ENCODE measurements at regions not wholly inside any gene's neighbourhood (a gene's known extent, or its start where the extent isn't known, plus 50 kb on each side); places are given as distances from the start of the nearest gene placed in this dataset.

DNA sequence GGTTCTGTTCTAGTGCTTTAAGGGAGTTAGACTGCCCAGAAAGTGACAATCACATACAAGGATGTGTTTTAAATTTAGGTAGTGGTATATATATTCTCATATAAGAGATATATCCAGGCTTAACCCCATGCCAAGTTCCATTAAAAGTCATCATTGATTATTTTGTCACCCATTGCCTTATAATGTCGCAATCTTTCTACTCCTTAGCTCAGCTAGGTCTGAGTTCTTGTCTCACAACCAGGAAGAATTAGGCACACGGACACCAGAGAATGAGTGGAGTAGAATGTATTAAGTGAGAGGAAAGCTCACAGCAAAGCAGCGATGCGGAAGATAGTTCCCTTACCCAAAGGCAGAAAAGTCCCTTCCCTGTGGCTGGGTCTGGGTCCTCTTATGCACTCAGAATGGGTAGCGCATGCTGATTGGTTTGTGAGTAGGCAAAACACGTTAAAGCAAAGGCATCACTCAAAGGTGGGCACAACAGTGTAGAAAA lies 197.2 kb upstream of the AHR start:
- no peaks in the 10 kb centered on the region for H3K27me3 Mint-ChIP-seq (ENCODE audit: low read depth)
- TF ChIP-seq, protein P1, sequence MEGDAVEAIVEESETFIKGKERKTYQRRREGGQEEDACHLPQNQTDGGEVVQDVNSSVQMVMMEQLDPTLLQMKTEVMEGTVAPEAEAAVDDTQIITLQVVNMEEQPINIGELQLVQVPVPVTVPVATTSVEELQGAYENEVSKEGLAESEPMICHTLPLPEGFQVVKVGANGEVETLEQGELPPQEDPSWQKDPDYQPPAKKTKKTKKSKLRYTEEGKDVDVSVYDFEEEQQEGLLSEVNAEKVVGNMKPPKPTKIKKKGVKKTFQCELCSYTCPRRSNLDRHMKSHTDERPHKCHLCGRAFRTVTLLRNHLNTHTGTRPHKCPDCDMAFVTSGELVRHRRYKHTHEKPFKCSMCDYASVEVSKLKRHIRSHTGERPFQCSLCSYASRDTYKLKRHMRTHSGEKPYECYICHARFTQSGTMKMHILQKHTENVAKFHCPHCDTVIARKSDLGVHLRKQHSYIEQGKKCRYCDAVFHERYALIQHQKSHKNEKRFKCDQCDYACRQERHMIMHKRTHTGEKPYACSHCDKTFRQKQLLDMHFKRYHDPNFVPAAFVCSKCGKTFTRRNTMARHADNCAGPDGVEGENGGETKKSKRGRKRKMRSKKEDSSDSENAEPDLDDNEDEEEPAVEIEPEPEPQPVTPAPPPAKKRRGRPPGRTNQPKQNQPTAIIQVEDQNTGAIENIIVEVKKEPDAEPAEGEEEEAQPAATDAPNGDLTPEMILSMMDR (IDR thresholded peaks at IDR 0.05; ENCODE audit: unreplicated experiment), result no peak
- peaks cover 9% of the 10 kb centered on the region for H3K9me3 Mint-ChIP-seq
- no peak overlapping the region for H3K27ac Mint-ChIP-seq
- H3K4me3 Mint-ChIP-seq, result no peak overlapping the region
- DNase-seq (ENCODE audit: low spot score in 2 of 2, unreplicated experiment in 2 of 2), result no peak
- H3K36me3 Mint-ChIP-seq, result no peaks in the 10 kb centered on the region
- H3K4me1 Mint-ChIP-seq, result no peaks in the 10 kb centered on the region

DNA sequence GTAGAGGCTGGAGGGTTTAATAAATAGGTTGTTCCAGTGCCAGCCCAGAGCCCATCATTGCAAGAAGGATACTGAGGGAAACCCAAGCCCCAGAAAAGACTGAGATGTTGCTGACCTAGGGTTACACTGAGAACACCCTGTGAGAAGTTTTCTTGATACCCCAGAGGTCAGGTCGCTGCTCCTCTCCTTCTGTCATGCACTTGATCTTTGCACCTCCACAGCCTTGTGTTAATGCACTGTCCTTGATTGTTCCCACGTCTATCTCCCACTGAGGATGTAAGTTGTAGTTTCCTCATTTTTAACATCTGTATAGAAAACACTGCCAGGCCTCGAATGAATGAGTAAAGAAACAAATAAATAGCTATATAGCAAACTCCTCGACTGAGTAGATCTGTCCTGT lies 195.3 kb upstream of the AHR start:
- TF ChIP-seq, protein P1 (IDR thresholded peaks at IDR 0.05; ENCODE audit: unreplicated experiment), result no peak
- Mint-ChIP-seq H3K4me1 (no peaks in the 10 kb centered on the region), H3K4me3 (no peak overlapping the region), H3K36me3 (no peaks in the 10 kb centered on the region), H3K27me3 (ENCODE audit: low read depth) (no peaks in the 10 kb centered on the region), H3K27ac (no peak overlapping the region), H3K9me3 (peaks cover 9% of the 10 kb centered on the region)
- no peak for DNase-seq (ENCODE audit: low spot score in 2 of 2, unreplicated experiment in 2 of 2)

DNA sequence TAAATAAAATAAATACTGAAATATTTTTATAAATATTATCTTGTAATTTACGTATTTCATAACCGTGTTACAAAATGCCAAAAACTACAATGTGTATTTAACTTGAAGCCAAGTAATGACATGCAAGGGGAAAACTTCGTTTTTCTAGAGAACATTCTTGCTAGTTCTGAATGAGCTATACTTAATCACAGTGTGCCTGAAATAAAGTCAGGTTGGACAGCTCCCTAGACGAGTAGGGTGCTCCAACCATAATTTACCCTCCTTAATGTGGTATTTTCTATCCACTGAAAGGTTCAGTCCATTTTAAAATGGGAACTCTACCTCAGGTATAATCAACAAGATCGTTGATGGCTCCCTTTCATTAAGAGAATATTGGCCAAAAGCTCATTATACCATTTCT lies 194.5 kb upstream of the AHR start:
- H3K4me3 Mint-ChIP-seq, result no peak overlapping the region
- peaks cover 2% of the 10 kb centered on the region for H3K4me1 Mint-ChIP-seq
- no peak for DNase-seq (ENCODE audit: low spot score in 2 of 2, unreplicated experiment in 2 of 2)
- H3K36me3 Mint-ChIP-seq, result no peaks in the 10 kb centered on the region
- H3K27ac Mint-ChIP-seq, result no peak overlapping the region
- peaks cover 9% of the 10 kb centered on the region for H3K9me3 Mint-ChIP-seq
- TF ChIP-seq, protein P1 (IDR thresholded peaks at IDR 0.05; ENCODE audit: unreplicated experiment), result no peak
- no peaks in the 10 kb centered on the region for H3K27me3 Mint-ChIP-seq (ENCODE audit: low read depth)

- DNase-seq (ENCODE audit: low spot score in 2 of 2, unreplicated experiment in 2 of 2), result no peak
- H3K27ac Mint-ChIP-seq, result no peak overlapping the region
- H3K36me3 Mint-ChIP-seq, result no peaks in the 10 kb centered on the region
- H3K4me1 Mint-ChIP-seq, result peaks cover 4% of the 10 kb centered on the region
- TF ChIP-seq, protein P1 (IDR thresholded peaks at IDR 0.05; ENCODE audit: unreplicated experiment), result no peak
- no peaks in the 10 kb centered on the region for H3K27me3 Mint-ChIP-seq (ENCODE audit: low read depth)
- peaks cover 9% of the 10 kb centered on the region for H3K9me3 Mint-ChIP-seq
- no peak overlapping the region for H3K4me3 Mint-ChIP-seq
Measured at GRCh38 chr7:17104419-17104818, 194.0 kb upstream of the AHR start.

DNA sequence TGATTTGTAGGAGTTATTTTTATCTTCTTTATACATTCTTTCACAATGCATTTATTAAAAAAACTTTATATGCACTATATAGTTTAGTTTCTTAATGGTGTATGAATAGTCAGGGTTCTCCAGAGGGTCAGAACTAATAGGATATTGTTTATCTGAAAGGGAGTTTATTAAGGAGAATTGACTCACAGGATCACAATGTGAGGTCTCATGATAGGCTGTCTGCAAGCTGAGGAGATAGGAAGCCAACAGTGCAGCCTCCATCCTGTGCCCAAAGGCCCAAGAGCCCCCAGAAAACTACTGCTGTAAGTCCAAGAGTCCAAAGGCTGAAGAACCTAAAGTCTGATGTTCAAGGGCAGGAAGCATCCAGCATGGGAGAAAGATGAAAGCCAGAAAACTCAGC lies 192.8 kb upstream of the AHR start:
- Mint-ChIP-seq H3K36me3 (no peaks in the 10 kb centered on the region), H3K27ac (no peak overlapping the region), H3K27me3 (ENCODE audit: low read depth) (no peaks in the 10 kb centered on the region), H3K4me3 (no peak overlapping the region), H3K9me3 (peaks cover 9% of the 10 kb centered on the region), H3K4me1 (peaks cover 4% of the 10 kb centered on the region)
- DNase-seq (ENCODE audit: low spot score in 2 of 2, unreplicated experiment in 2 of 2), result no peak
- TF ChIP-seq, protein P1 (IDR thresholded peaks at IDR 0.05; ENCODE audit: unreplicated experiment), result no peak

GRCh38 chr7:17108049-17108584 lies 190.3 kb upstream of the AHR start:
- DNase-seq (ENCODE audit: low spot score in 2 of 2, unreplicated experiment in 2 of 2), result no peak
- Mint-ChIP-seq H3K9me3 (no peaks in the 10 kb centered on the region), H3K4me3 (no peak overlapping the region), H3K27me3 (ENCODE audit: low read depth) (no peaks in the 10 kb centered on the region), H3K4me1 (peaks cover 6% of the 10 kb centered on the region), H3K36me3 (no peaks in the 10 kb centered on the region), H3K27ac (no peak overlapping the region)
- TF ChIP-seq, protein P1 (IDR thresholded peaks at IDR 0.05; ENCODE audit: unreplicated experiment), result no peak
